ENCODE measurements at regions not wholly inside any gene's neighbourhood (a gene's known extent, or its start where the extent isn't known, plus 50 kb on each side); places are given as distances from the start of the nearest gene placed in this dataset.

DNA sequence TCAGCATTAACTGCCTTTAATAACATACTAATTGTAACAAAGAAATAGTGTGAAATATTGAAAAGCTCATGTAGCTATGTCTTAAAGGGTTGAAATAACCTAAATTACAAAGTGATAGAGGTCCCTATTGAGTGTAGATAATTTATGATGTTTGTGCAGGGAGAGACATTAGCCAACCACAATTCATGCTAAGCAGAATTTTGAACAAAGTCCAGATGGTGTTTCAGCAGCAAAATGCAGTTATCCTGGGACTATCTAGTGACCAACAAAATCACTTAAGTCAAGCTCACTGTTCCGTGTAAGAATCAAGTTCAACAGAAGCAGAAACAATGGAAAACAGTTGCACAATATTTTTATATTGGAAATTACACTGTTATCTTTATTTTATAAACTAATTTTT is 218.5 kb downstream of the SIM1 start:
- H3K36me3 ChIP-seq: no peaks in the 10 kb centered on the region
- H3K27me3 ChIP-seq (ENCODE audit: low read depth): no peaks in the 10 kb centered on the region
- DNase-seq: no peak
- intact Hi-C loops (cut with DNase I): no loop called here
- TF ChIP-seq, protein P1, sequence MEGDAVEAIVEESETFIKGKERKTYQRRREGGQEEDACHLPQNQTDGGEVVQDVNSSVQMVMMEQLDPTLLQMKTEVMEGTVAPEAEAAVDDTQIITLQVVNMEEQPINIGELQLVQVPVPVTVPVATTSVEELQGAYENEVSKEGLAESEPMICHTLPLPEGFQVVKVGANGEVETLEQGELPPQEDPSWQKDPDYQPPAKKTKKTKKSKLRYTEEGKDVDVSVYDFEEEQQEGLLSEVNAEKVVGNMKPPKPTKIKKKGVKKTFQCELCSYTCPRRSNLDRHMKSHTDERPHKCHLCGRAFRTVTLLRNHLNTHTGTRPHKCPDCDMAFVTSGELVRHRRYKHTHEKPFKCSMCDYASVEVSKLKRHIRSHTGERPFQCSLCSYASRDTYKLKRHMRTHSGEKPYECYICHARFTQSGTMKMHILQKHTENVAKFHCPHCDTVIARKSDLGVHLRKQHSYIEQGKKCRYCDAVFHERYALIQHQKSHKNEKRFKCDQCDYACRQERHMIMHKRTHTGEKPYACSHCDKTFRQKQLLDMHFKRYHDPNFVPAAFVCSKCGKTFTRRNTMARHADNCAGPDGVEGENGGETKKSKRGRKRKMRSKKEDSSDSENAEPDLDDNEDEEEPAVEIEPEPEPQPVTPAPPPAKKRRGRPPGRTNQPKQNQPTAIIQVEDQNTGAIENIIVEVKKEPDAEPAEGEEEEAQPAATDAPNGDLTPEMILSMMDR (IDR thresholded peaks at IDR 0.05): no peak
- no peak overlapping the region for H3K4me3 ChIP-seq
- ATAC-seq: no peak
- H3K4me1 ChIP-seq: no peaks in the 10 kb centered on the region
- no peaks in the 10 kb centered on the region for H3K9me3 ChIP-seq
- H3K27ac ChIP-seq: no peak overlapping the region

DNA sequence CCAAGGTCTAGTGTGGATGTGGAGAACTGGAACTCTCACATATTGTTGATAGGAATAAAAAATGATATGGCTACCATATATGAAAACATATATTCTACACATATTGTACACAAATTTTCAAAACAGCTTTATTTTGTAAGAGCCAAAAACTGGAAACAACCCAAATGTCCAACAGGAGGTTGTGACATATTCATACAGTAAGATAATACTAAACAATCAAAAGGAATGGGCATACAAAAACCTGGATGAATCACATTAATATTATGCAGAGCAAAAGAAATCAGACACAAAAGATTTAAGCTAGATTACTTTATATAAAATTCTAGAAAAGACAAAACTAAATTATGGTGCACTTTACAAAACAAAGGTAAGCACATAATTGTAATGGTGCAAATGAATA is 223.9 kb downstream of the SIM1 start:
- H3K36me3 ChIP-seq: no peaks in the 10 kb centered on the region
- H3K27me3 ChIP-seq (ENCODE audit: low read depth): no peaks in the 10 kb centered on the region
- no peak for DNase-seq
- no peak overlapping the region for H3K4me3 ChIP-seq
- no peaks in the 10 kb centered on the region for H3K4me1 ChIP-seq
- no peak overlapping the region for H3K27ac ChIP-seq
- no peaks in the 10 kb centered on the region for H3K9me3 ChIP-seq
- TF ChIP-seq, protein P1 (IDR thresholded peaks at IDR 0.05): no peak
- ATAC-seq: no peak
- intact Hi-C loops (cut with DNase I): no loop called here

DNA sequence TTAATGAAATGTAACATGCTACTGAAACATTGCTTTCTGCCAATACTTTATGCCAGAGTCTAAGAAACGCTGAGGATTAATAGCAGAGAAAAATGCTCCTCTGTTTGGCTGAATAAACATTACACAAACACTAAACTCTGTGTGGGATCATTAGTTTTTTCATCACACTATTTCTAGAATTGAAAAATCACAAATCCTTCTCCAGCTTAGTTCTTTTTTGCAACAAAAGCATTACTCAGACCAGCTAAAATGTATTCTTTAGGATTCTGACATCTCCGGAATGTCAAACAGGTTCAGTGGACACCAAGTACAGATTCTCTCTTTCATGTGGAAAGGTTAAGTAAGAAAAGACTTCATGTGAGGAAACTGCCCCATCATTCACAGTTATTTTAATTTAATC is 226.9 kb downstream of the SIM1 start:
- Histone ChIP-seq H3K9me3 (no peaks in the 10 kb centered on the region), H3K27ac (no peak overlapping the region), H3K4me1 (no peaks in the 10 kb centered on the region), H3K4me3 (no peak overlapping the region), H3K36me3 (no peaks in the 10 kb centered on the region), H3K27me3 (ENCODE audit: low read depth) (no peaks in the 10 kb centered on the region)
- intact Hi-C loops (cut with DNase I): no loop called here
- TF ChIP-seq, protein P1 (IDR thresholded peaks at IDR 0.05): no peak
- no peak for DNase-seq
- no peak for ATAC-seq

DNA sequence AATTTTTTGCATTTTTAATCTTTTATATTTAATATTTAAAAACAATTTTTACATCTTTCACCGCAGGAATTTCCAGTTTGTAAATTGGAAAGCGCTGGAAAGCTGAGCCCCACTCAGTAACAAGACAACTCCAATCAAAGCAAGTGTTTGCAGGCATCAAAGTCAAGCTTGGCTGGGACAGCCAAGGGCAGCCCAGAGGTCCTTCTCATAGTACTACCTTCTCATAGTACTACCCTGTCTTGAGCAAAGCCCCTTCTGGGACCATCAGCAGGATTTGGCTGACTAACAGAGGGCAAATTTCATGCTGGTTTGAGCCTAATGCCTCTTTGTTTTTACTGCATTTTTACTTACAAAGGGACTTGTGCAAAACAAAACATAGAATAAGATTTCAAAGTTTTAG is 228.3 kb downstream of the SIM1 start:
- TF ChIP-seq, protein P1 (IDR thresholded peaks at IDR 0.05): no peak
- Histone ChIP-seq H3K4me3 (no peak overlapping the region), H3K27me3 (ENCODE audit: low read depth) (no peaks in the 10 kb centered on the region), H3K27ac (no peak overlapping the region), H3K4me1 (no peaks in the 10 kb centered on the region), H3K9me3 (no peaks in the 10 kb centered on the region), H3K36me3 (no peaks in the 10 kb centered on the region)
- no peak for ATAC-seq
- intact Hi-C loops (cut with DNase I): no loop called here
- no peak for DNase-seq

DNA sequence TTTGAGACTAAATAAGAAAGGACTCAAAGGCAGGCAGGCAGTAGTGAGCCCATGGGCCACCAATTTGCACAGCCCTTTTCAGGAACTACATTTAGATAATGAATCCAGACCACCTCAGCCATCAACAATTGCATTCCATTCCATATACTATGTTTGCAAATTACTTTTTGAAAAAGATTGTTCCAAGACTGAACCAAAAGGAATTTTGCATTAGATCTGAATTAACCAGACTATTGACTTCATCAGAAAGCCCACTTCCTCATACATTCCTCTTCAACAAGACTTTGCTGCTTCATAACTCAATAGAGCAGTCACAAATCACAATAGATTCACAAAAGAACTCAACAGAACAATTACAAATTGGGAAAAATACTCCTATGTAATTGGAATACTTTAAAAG is 229.1 kb downstream of the SIM1 start:
- Histone ChIP-seq H3K9me3 (no peaks in the 10 kb centered on the region), H3K4me1 (no peaks in the 10 kb centered on the region), H3K27ac (no peak overlapping the region), H3K4me3 (no peak overlapping the region), H3K27me3 (ENCODE audit: low read depth) (no peaks in the 10 kb centered on the region), H3K36me3 (no peaks in the 10 kb centered on the region)
- ATAC-seq (no peak), DNase-seq (no peak)
- TF ChIP-seq, protein P1 (IDR thresholded peaks at IDR 0.05): no peak
- intact Hi-C loops (cut with DNase I): no loop called here

DNA sequence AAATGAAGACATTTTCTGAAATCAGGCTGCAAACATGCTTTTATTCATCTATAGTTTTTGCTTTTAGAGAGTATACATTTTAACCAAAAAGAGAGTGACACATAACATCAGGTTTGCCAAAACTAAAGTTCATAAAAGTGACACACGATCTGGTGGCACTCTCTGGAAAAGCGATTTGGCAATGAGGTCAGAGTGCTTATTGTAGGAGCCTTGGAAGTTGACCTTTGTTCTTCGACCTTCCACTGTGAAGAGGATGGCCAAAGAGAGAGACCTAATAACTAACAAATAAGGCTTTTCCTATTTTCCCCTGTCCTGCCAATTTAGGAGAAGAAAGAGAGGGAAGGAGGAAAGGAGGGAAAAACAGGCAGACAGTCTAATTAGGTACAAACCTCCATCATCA is 230.1 kb downstream of the SIM1 start:
- TF ChIP-seq, protein P1 (IDR thresholded peaks at IDR 0.05): no peak
- no peaks in the 10 kb centered on the region for H3K4me1 ChIP-seq
- no peaks in the 10 kb centered on the region for H3K36me3 ChIP-seq
- no peaks in the 10 kb centered on the region for H3K9me3 ChIP-seq
- no peaks in the 10 kb centered on the region for H3K27me3 ChIP-seq (ENCODE audit: low read depth)
- no peak overlapping the region for H3K4me3 ChIP-seq
- H3K27ac ChIP-seq: no peak overlapping the region
- no peak for ATAC-seq
- intact Hi-C loops (cut with DNase I): no loop called here
- DNase-seq: no peak
